Colon (tissue), 2 donors: ENCODE measurements at regions not wholly inside any gene's neighbourhood (a gene's known extent, or its start where the extent isn't known, plus 50 kb on each side); places are given as distances from the start of the nearest gene placed in this dataset.
"Not testable (repeated sequence)": the region's sequence is repeated elsewhere in the genome, so short reads cannot be mapped to it uniquely, and the experiment has no call there.

Experiments used
- FAIRE-seq: peaks from 2 replicates; lab custom pipeline; 2012; peaks lifted over from hg19 to GRCh38; lab: Jason Lieb, UNC
- donor health status: control.
- donor health status: control.

DNA sequence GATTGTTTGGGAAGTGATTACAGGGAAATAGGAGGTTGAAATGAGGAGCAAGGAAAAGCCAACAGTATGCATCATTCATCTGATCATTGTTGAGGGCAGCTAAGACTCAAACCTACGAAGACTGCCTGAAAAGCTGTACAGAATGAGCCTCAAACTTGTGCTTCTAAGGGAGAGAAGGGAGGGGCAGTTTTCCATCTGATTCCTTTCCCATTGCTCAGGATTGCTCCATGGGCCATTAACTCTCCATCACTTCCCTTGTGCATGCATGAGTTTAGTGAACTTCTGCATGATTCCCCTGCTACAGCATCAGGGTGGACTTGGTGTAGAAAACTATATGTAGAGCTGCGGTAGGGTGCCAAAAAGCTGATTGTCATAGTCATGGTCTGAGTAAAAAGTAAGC is 742.7 kb upstream of the SLC35B3 start:
- no peak for FAIRE-seq

DNA sequence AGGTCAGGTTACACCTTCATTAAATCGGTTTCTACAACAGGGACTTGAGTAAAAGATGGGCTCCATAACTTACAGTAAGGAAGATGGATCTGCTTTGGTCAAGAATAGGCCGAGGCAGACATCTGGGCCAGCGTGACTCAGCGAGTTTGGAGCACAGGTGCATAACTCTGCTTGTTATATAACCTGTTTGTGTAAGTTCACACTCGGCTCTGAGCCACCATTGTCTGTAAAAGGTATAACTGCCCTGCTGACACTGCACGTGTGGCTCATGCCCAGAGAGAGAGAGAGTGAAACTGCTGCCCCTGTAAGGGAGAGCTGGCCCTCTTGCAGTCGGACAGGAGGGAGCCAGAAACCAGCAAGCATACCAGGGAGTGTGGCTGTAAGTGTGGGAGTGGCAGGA is 737.9 kb upstream of the SLC35B3 start:
- FAIRE-seq = no peak

DNA sequence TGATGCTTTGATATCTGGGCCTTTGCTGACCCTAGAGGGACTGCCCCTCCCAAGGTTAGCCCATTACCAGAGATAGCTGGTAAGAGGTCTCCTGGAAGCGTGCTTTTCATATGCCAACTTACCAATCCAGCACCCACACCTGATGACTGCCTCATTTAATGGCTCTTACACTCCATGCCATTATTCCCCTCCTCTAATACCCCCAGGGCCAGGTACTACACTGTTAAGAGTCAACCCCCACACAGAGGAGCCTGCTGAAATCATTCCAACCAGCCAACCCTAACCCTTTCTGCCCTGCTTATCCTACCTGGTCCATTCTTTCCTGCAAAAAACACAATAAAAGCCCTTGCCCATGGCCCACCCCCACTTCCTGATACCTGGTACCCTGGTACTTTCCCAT is 736.8 kb upstream of the SLC35B3 start:
- no peak for FAIRE-seq

DNA sequence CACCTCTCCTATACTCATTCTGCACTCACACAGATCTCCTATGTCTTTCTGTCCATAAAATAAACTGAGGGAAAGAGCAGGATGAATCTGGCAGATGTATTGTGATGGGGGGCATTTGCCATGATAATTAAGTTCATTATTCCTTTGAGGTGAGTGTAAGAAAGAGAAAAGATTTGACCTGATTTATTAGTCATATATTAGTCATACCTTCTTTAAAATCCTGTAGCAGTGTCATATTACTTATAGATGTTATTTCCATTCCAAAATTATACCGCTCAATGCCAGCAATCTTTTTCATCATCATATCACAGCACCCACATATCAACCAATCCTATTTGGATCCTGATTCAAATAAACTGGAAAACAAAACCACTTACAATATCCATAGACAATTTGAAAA is 733.3 kb upstream of the SLC35B3 start:
- no peak for FAIRE-seq

DNA sequence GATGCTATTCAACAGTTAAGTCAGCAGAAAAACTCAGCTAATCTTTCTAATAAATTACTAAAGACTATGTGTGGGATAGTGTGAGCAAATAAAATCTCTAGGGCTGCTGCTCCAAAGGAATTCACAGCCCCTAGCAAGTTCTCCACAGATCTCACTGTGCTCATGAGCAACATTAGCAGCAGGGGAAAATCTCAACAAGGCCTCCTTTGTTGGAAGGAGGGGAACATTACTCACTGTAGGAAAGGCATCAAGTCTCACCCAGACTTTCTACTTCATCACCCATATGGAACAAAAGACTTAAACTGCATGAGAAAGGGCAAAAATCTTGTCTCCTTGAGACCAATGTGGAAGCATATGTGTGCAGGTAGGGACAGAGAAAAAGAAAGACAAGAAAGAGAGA is 726.4 kb upstream of the SLC35B3 start:
- no peak for FAIRE-seq

DNA sequence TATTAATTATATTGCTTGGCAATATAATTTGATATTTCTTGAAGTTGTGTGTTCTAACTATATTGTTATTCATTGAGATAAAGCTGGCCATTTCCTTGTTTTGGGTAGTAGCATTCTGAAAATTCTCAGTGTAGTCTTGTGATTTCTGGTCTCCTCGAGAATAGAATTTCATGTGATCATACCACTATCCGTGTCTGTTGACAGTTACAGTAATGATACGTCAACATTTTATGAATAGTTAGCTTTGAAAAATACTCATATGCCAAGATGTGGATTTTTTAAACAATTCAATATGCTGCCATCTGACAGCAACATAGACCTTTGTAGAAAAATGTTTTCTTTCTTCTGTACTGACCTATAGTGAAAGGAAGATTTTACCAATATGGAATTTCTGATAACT is 723.7 kb upstream of the SLC35B3 start:
- FAIRE-seq = no peak

DNA sequence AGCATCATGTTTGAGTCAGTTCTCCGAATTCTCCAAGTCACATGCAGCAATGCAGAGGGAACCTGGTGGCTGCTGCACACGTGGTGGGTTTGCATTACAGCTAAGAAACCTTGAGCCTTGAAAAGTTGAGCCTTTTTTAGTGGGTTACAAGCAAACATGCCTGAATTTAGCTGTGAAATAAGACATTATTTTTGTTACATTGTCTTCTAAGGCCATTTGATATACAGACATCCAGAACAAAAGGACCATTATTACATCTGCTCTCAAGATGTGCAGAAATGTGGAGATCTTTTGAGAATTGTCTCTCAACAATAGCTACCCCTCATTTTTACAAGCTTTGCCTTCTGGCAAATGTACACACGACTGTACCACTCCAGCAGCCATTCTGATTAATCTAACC is 720.5 kb upstream of the SLC35B3 start:
- FAIRE-seq = no peak

DNA sequence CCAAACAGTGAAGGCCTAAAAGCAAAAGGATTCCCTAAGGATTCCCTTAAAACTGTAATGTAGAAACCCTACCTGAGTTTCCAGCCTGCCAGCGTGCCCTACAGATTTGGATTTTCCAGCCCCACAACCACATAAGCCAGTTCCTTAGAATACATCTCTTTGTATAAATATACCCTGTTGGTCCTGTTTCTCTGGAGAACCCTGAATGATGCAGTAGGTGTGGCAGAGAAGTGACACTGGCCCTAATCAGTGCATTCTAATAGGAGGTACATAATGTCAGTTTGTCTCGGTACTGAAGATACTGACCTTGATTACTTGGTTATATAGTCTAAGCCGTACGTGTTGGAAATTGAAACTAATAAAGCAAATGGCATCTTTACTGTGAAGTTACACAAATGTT is 707.8 kb upstream of the SLC35B3 start:
- FAIRE-seq = no peak

DNA sequence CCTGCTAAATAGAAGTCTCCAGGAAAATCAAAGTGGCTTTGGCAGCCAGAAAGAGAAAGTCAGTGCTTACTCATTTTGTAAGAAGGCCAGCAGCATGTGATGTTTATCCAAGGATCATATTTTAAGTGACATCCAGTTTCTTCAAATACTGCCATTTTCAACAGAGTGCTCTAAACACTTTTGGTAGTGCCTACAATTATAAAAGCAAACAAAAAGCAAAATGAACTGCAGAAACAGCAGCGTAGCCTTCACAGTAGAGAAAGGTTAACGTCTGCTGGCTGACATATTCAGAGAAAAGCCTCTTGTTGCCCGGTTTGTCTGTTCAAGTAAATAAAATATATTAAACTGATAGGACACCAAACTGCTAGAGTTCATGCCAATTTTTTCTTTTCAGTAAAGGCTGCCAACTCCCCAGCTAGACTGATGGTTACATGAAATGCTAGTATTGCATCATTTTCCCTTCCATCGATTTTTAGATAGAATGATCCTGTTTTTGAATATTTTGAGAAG is 705.7 kb upstream of the SLC35B3 start:
- FAIRE-seq = no peak

DNA sequence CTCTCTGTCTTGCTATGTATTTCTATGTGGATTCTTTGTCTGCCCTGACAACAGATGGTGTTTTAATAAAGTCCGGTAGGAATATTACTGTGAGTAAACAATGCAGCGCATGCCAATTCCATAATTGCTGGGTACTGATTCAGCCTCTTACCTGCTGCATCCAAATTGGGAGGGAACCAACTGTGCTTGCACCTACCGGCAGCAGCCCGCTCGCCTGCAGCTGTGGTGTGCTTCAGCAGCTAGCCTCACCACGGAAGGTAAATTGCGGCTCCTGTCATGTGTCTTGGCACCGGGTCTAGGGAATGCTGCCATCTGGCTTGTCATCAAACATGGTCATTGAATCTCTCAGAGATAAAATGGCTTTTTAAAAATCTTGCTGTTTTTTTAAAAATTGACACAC is 704.8 kb upstream of the SLC35B3 start:
- FAIRE-seq = no peak

DNA sequence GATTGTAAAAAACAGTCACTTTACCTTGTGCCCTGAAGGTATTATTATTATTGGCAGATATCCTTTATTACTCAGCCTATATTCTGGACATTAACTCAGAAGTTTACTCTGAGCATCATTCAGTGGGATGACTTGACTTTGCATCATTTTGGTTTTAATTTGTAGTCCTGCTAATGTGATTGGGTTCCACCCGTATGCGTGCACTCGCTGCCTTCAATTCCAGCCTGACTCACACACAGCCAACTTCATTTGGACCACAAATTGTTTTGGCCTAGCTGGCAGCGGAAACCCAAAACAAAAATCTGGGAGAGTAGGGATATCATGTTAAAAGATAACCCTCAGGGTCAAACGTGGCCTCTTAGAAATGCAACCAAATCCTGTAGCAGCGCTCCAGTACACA is 704.4 kb upstream of the SLC35B3 start:
- FAIRE-seq = no peak

DNA sequence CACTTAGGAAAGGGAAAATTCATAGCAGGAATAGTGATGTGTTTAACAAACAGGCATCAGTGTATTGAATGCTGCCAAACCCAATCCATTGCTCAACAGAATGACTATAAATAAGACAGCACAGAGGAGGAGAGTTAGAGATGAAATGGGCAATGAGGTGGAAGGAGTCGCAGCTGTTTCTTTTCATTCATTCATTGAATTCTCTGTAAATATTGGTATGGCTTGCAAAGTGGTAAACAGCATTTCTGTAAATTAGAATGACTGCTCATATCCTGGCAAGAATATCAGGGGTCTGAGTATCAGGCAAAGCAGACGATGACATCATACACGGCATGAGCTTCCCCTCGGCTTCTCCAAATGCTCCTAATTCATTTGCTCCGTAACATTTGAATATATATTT is 703.6 kb upstream of the SLC35B3 start:
- no peak for FAIRE-seq

DNA sequence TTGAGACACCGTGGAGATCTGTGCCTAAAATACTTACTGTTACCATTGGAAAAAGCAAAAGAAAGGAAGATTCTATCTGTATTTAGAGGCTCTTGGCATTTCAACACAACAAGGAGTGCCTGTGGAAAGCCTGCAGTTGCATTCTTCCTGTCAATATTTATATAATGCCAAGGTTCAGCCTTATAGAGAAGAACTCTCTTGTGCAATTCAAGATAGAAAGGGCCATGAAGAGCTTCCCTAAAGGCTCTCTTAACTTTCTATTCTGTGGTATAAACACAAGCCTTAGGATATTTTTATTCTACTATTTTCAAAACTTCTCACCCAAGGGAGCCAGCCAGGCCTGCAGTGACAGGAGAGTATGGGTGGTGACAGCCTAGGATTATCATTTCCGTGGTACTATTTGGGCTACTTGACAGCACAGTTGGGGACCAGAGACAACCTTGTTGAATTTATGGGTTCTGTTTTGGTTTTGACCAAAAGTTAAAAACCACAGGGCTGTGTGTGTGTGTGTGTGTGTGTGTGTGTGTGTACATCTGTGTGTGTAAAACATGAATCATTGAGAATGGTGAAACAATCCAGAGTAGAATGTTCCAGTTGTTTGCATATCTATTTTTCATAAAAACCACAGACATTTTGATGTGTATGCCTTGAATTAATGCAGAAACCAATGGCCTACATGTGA is 700.9 kb upstream of the SLC35B3 start:
- FAIRE-seq = no peak

DNA sequence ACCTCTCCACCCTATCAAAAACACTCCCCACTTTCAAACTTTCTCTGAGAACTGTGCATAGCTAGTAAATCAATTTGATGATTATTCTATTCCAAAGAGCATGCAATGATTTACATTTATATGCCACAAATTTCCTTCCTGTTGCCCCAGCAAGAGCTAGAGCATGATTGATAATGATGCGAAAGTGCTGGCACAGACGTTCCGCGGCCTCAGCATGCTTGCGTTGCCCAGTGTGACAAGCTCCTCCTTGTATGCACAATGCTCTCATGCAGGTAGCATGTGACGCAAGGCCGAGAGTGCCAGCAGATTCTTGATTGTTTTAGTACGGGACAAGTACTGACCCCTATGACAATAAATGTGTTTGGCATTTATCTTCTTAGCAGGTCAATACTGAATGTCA is 696.3 kb upstream of the SLC35B3 start:
- FAIRE-seq = no peak

DNA sequence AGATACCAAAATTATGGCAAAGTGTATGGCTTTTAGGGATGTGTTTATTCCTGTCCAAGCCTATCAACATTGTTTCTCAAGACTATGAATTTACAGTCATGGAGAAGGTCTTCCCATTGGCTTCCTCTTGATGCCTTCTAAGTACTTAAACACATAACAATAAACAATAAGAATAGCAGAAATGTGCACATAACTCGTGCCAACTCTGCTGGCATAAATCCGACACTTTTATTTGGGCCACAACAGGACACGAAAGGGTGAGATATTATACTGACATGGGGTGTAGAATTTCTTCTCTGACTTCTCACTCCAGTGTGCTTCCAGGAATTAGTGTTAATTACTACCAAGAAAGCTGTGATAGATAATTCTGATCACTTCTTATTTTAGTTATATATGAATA is 695.9 kb upstream of the SLC35B3 start:
- FAIRE-seq = no peak

DNA sequence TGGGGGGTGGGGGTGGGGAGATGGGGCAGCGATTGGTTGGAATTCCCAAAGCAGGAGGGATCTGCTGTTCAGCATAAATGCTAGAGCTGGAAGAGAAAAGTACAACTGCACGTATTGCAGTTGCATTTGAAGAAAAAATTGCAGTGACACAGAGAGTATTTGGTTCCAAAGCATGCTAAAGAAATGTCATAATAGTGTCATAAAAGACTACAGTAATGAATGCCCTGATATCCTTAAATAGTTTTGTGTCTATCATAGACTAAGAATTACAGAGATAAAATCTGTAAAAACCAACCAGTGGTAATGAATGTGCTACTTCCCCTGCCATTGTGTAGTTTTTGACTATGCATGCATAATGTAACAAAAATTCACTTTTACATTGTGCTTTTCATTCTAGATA is 693.6 kb upstream of the SLC35B3 start:
- FAIRE-seq = no peak

DNA sequence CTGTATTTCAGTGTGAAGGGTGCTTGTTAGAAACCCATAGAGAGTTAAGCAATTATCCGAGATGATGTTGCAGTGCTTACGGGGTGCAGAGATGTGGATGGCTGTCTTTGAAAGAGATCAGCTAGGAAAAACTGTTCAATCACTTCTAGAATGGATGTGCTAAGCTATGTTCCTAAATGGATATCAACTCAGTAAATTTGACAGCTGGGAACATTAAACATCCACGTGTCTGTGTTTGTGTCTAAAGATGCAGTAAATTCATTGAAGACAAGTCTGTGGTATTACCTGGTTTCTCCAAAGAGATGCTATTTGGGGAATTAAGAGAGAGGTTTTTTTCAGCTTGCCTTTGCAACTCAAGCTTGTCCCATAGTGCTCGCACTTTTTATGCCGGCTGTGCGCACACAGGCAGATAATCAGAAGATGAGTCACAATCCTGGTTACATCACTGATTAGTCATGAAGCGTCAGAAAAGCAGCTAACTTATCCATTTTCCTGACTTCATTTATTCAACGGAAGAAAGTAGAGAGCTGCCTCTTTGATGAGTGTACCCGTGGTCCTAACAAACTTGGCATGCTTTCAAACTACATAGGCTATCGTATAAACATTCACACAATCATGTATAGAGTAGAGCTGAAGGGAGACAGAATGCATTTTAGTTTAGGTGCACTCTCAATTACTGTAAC is 691.7 kb upstream of the SLC35B3 start:
- FAIRE-seq = no peak

DNA sequence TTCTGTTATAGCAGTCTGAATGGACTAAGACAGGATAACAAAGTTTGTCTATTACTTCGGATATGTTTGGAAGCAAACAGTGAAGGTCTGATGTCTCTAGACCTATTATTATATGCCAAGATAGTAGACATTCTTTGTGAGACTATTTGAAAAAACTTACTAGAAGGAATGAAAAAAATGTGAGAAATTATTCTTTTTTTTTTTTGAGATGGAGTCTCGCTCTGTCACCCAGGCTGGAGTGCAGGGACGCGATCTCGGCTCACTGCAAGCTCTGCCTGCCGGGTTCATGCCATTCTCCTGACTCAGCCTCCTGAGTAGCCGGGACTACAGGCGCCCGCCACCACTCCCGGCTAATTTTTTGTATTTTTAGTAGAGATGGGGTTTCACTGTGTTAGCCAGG is 690.7 kb upstream of the SLC35B3 start:
- not testable (repeated sequence) for FAIRE-seq

DNA sequence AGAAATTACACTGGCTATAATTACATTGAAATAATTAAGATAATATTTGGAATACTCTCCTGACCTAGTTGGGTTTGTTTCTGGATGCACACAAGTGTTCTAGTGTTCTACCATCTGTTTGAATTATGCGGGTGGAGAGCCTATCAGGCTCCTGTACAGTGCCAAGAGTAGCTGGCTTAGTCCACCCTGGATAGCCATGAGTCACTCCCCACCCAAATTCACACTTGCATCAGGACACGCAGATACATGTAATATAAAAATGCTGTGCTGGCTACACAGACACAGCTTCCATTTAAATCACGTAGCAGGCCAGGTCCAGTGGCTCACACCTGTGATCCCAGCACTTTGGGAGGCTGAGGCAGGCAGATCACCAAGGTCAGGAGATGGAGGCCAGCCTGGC is 686.2 kb upstream of the SLC35B3 start:
- no peak for FAIRE-seq

DNA sequence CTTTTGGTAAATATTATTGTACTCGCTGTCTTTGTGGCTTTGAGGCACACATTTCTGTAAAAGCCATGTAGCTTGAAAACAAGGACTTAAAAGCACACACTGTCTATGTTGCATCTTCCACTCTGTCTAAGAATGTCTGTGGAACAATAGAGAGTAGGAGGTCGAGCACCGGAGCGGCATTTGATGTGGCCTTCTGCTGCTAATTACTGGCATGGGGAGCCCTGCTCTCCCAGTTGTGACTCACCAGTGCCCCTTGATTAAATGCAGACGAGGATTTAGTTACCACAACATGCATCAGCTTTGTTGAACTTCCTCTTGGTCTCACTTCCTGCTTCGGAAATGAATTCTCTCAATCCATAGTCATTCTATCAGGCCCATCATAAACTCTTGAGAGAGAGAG is 680.7 kb upstream of the SLC35B3 start:
- no peak for FAIRE-seq

DNA sequence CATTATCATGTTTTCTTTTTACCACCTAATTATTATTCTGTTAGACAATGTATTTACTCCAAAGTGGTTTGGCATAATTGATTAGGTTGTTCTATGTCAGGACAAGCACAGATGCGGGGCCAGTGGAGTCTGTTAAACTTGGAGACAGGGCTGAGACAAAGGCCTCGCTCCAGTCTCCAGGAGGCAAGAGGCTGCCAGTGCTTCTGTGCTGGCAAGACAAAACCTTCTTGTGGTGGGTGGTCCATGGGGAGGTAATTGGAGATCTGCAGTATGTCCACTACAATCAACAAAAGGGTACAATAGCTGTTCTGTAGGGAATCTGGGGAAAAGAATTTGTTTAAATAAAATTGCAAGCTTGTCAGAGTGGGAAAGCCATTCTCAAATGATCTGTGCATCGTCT is 677.2 kb upstream of the SLC35B3 start:
- no peak for FAIRE-seq

DNA sequence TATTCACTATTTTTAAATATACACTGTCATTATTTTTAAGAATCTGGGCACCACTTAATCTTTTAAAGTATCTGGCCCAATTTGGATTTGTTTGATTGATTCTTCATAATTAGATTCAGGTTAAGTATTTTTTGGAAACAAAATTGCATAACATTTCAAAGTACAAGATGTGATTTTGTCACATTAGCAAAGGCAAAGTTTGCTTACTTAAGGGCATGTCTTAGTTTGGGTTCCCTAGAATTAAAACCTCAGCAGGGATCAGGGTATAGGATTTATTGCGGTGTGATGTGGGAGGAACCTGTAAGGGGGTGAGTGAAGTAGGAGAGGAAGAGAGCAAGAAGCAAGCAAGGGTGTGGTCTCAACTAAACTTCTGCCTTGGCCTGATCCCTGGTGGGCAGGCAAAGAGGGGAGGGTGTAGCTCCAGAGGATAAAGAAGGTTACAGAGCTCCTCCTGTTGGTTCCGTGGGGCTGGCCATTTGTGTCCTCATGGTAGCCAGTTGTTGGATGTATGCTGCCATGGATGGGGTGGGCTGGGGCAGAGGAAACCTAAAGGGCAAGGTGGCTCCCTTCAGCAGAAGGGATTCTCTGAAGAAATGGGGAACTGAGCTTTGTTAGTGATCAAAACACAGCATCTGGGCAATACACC is 668.7 kb upstream of the SLC35B3 start:
- no peak for FAIRE-seq

DNA sequence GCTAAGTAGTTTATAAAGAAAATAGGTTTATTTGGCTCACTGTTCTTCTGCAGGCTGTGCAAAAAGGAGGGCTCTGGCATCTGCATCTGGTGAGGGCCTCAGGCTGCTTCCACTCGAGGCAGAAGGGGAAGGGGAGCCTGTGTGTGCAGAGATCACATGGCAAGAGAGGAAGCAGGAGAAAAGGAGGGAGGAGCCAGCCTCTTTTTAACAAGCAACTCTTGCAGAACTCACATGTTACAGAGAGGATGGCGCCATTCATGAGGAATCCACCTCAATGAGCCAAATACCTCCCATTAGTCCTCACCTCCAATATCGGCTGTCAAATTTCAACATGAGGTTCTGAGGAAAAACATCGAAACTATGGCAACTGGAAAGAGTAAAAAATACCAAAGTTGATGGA is 666.6 kb upstream of the SLC35B3 start:
- no peak for FAIRE-seq
